H1 (cell line): ENCODE measurements at regions not wholly inside any gene's neighbourhood (a gene's known extent, or its start where the extent isn't known, plus 50 kb on each side); places are given as distances from the start of the nearest gene placed in this dataset.

ENCODE experiments used
- CTCF ChIA-PET: fragments of 300-600 bp; sonication (Branson Sonifier 250); formaldehyde crosslinking; loops from one replicate; lab custom pipeline; 2021; ENCODE audit not compliant: partially characterized antibody; lab: Charles Lee
- POLR2A ChIA-PET: fragments of 300-600 bp; sonication (Branson Sonifier 250); formaldehyde crosslinking; loops from one replicate; lab custom pipeline; 2021; ENCODE audit warnings: inconsistent platforms; ENCODE audit not compliant: partially characterized antibody; lab: Charles Lee
- DNase-seq, 2 experiments: peaks; one replicate each; pipeline versions ENCODE4 v3.0.0 to v3.0.0-alpha.2; 2010 to 2022; ENCODE audit warnings: low spot score in 2 of 2, low read depth in 1 of 2, mixed read lengths in 1 of 2
- FAIRE-seq: peaks from 2 replicates; lab custom pipeline; 2011; peaks lifted over from hg19 to GRCh38; lab: Jason Lieb, UNC
- H2AFZ ChIP-seq: 2 replicates; pipeline ENCODE4 v1.8.1; 2012; ENCODE audit warnings: low read length, inconsistent platforms
- H2AK5ac ChIP-seq: 2 replicates; pipeline ENCODE4 v1.6.1; 2013; ENCODE audit warnings: low read depth, low read length
- H2BK120ac ChIP-seq: replicated peaks from 2 replicates; pipeline ENCODE3; 2013; ENCODE audit warnings: low read depth, low read length, inconsistent platforms
- H2BK12ac ChIP-seq: 2 replicates; pipeline ENCODE4 v1.6.1; 2013; ENCODE audit warnings: low read depth, low read length
- H2BK15ac ChIP-seq: 2 replicates; pipeline ENCODE4 v1.6.1; 2013; ENCODE audit warnings: low read length
- H2BK20ac ChIP-seq: 2 replicates; pipeline ENCODE4 v1.6.1; 2013; ENCODE audit warnings: low read length
- H2BK5ac ChIP-seq: 2 replicates; pipeline ENCODE4 v1.6.1; 2013; ENCODE audit warnings: low read depth, low read length
- H3K14ac ChIP-seq: 2 replicates; pipeline ENCODE4 v1.6.1; 2013; ENCODE audit warnings: inconsistent platforms; ENCODE audit not compliant: insufficient read length
- H3K18ac ChIP-seq: 2 replicates; pipeline ENCODE4 v1.6.1; 2013; ENCODE audit warnings: low read length; ENCODE audit errors: extremely low read depth
- H3K23ac ChIP-seq: 2 replicates; pipeline ENCODE4 v1.6.1; 2013; ENCODE audit warnings: inconsistent platforms; ENCODE audit not compliant: insufficient read length
- H3K23me2 ChIP-seq: 2 replicates; pipeline ENCODE4 v1.6.1; 2013; ENCODE audit warnings: low read depth, low read length
- H3K27ac ChIP-seq: 2 replicates; pipeline ENCODE4 v1.6.1; 2011; ENCODE audit warnings: low read depth, low read length, inconsistent platforms
- H3K27me3 ChIP-seq, 4 experiments: replicated peaks in 1 of 4; 1 replicate in 1 of 4; 2 replicates in 3 of 4; pipeline versions ENCODE4 v1.6.1 to v1.8.1; 2011 to 2013; ENCODE audit warnings: low read length in 3 of 4, mild to moderate bottlenecking in 3 of 4, inconsistent platforms in 2 of 4, mixed read lengths in 2 of 4, moderate library complexity in 1 of 4; ENCODE audit not compliant: control insufficient read depth in 3 of 4, insufficient read depth in 3 of 4; ENCODE audit errors: extremely low read depth in 1 of 4
- H3K36me3 ChIP-seq, 4 experiments: 2 replicates each; pipeline versions ENCODE4 v1.6.1 to v1.8.1; 2011 to 2013; ENCODE audit warnings: mild to moderate bottlenecking in 4 of 4, low read length in 3 of 4, moderate library complexity in 2 of 4, control low read depth in 1 of 4, inconsistent platforms in 1 of 4; ENCODE audit not compliant: insufficient read depth in 4 of 4, control insufficient read depth in 2 of 4
- H3K4ac ChIP-seq: replicated peaks from 2 replicates; pipeline ENCODE3; 2013; ENCODE audit warnings: low read length, low read depth, mixed read lengths, inconsistent platforms; ENCODE audit not compliant: insufficient read length
- H3K4me1 ChIP-seq, 4 experiments: replicated peaks in 1 of 4; 1 replicate in 1 of 4; 2 replicates in 3 of 4; pipeline versions ENCODE4 v1.6.1 to v1.8.1; 2011 to 2013; ENCODE audit warnings: low read length in 3 of 4, inconsistent platforms in 2 of 4, mixed read lengths in 1 of 4; ENCODE audit not compliant: insufficient read depth in 4 of 4, control insufficient read depth in 3 of 4
- H3K4me2 ChIP-seq, 2 experiments: 2 replicates each; pipeline versions ENCODE4 v1.6.1 to v1.8.1; 2011 to 2013; ENCODE audit warnings: low read depth in 2 of 2, low read length in 2 of 2, control low read depth in 1 of 2, inconsistent platforms in 1 of 2, mild to moderate bottlenecking in 1 of 2; ENCODE audit not compliant: insufficient read depth in 1 of 2
- H3K4me3 ChIP-seq, 4 experiments: fragments of 200-600, 300-600 bp in 1 of 4; sonication (generic), shearing (Covaris generic), sonication (Bioruptor Twin) in 1 of 4; 2 replicates each; pipeline versions ENCODE4 v1.5.1 to v1.8.1; 2011 to 2016; ENCODE audit warnings: low read length in 4 of 4, low read depth in 3 of 4, control low read depth in 2 of 4, inconsistent platforms in 2 of 4, mild to moderate bottlenecking in 2 of 4, mixed read lengths in 1 of 4, moderate library complexity in 1 of 4; ENCODE audit not compliant: insufficient read depth in 2 of 4; ENCODE audit errors: extremely low read depth in 1 of 4
- H3K56ac ChIP-seq: replicated peaks from 2 replicates; pipeline ENCODE3; 2013; ENCODE audit warnings: low read depth, mild to moderate bottlenecking, mixed read lengths, low read length, inconsistent platforms; ENCODE audit not compliant: insufficient read length
- H3K79me1 ChIP-seq: 2 replicates; pipeline ENCODE4 v1.6.1; 2013; ENCODE audit warnings: low read depth, low read length, control low read depth
- H3K79me2 ChIP-seq, 2 experiments: 2 replicates each; pipeline versions ENCODE4 v1.6.1 to v1.8.1; 2012 to 2013; ENCODE audit warnings: low read length in 2 of 2, mild to moderate bottlenecking in 2 of 2, inconsistent platforms in 1 of 2; ENCODE audit not compliant: insufficient read depth in 2 of 2, control insufficient read depth in 1 of 2
- H3K9ac ChIP-seq, 4 experiments: replicated peaks in 1 of 4; 1 replicate in 1 of 4; 2 replicates in 3 of 4; pipeline versions ENCODE4 v1.6.1 to v1.8.1; 2011 to 2013; ENCODE audit warnings: low read depth in 3 of 4, low read length in 3 of 4, control low read depth in 2 of 4, mild to moderate bottlenecking in 2 of 4, moderate library complexity in 2 of 4, inconsistent platforms in 1 of 4; ENCODE audit errors: extremely low read depth in 1 of 4
- H3K9me3 ChIP-seq, 2 experiments: 2 replicates each; pipeline versions ENCODE4 v1.6.1 to v1.8.1; 2012 to 2013; ENCODE audit warnings: mild to moderate bottlenecking in 2 of 2, moderate library complexity in 2 of 2, control low read depth in 1 of 2, inconsistent platforms in 1 of 2, low read depth in 1 of 2, low read length in 1 of 2, mixed read lengths in 1 of 2; ENCODE audit not compliant: insufficient read depth in 2 of 2
- H4K20me1 ChIP-seq, 2 experiments: replicated peaks in 1 of 2; 2 replicates each; pipeline versions ENCODE3 to v1.8.1; 2011 to 2013; ENCODE audit warnings: inconsistent platforms in 2 of 2, low read length in 2 of 2, mild to moderate bottlenecking in 1 of 2; ENCODE audit not compliant: insufficient read depth in 2 of 2, control insufficient read depth in 1 of 2
- H4K5ac ChIP-seq: 2 replicates; pipeline ENCODE4 v1.6.1; 2013; ENCODE audit warnings: low read length, low read depth, mixed read lengths, inconsistent platforms; ENCODE audit not compliant: insufficient read length
- H4K8ac ChIP-seq: 2 replicates; pipeline ENCODE4 v1.8.0; 2013; ENCODE audit warnings: mild to moderate bottlenecking, moderate library complexity, low read length, inconsistent platforms; ENCODE audit not compliant: insufficient read depth; ENCODE audit errors: extremely low read depth
- H4K91ac ChIP-seq: replicated peaks from 2 replicates; pipeline ENCODE3; 2013; ENCODE audit warnings: low read length, mixed read lengths, inconsistent platforms; ENCODE audit not compliant: insufficient read length
- WGBS, 2 experiments: shearing (Covaris generic) in 1 of 2; methylation state at CpG; one replicate each; pipeline versions ENCODE4 v1.1.6 to v1.1.7; 2013 to 2015; ENCODE audit warnings: low lambda C conversion rate in 2 of 2, mixed read lengths in 2 of 2, inconsistent platforms in 1 of 2, low coverage in 1 of 2, missing lambda C conversion rate in 1 of 2; ENCODE audit not compliant: insufficient replicate concordance in 2 of 2, insufficient coverage in 1 of 2, insufficient read length in 1 of 2; ENCODE audit errors: extremely low coverage in 1 of 2, missing lambda C conversion rate in 1 of 2; 5-methylcytosine and 5-hydroxymethylcytosine counted together
- TF ChIP-seq, protein P1 (sequence below): IDR thresholded peaks from 2 replicates; pipeline ENCODE4 v1.6.1; 2012; ENCODE audit warnings: inconsistent platforms
- TF ChIP-seq, protein P2 (sequence below): IDR thresholded peaks from 2 replicates; pipeline ENCODE4 v1.6.1; 2012; ENCODE audit warnings: inconsistent platforms

DNA sequence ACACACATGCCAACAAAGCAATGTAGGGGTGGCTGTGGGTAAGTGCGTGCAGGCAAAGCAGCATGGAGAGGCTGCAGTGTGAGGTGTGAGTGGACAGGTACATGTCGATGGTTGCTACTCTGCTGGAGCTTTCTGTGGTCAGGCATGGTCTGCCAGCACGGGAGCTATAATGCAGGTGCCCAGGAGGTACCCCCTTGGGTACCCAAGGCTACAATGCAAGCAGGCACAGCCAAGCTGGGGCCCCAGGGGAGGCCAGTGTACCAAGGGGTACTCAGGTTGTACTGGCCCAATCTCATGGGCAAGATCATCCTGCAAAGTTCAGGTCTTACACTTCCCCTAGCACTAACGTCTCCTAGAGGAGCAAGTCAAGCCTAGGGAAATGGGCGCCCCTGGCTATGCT, 58.4 kb upstream of the IRAK1BP1 start:
- no peak overlapping the region for H3K18ac ChIP-seq
- CTCF ChIA-PET, result interaction anchor here (1.0 to 1.7 kb wide), 6 partner anchors 15 to 1091 kb away, joined by 3 to 8 read pairs (median 4); no protein-coding TSS in a partner anchor
- H3K36me3 ChIP-seq, result no peaks in the 10 kb centered on the region
- H3K23ac ChIP-seq, result no peak overlapping the region
- POLR2A ChIA-PET, result no interaction called here
- no peak overlapping the region for H4K5ac ChIP-seq
- H3K27me3 ChIP-seq, result no peaks in the 10 kb centered on the region
- no peak overlapping the region for H4K91ac ChIP-seq
- no peaks in the 10 kb centered on the region for H4K20me1 ChIP-seq
- H3K4me2 ChIP-seq, result no peak overlapping the region
- WGBS, 2 experiments, result 86% methylated on average over 5 of the region's 5 CpGs; no CpG with 5 or more reads in 1 of the 2 experiments
- H2AFZ ChIP-seq, result 0 out of 2 replicates have a peak overlapping the region, but pooled peaks have one; percentile 29
- H3K23me2 ChIP-seq, result no peaks in the 10 kb centered on the region
- no peak overlapping the region for H3K56ac ChIP-seq
- H2BK120ac ChIP-seq, result no peak overlapping the region
- H4K8ac ChIP-seq, result no peak overlapping the region
- H2BK12ac ChIP-seq, result no peak overlapping the region
- no peak overlapping the region for H3K27ac ChIP-seq
- FAIRE-seq, result no peak
- no peak overlapping the region for H3K4ac ChIP-seq
- no peak overlapping the region for H2BK20ac ChIP-seq
- H3K9me3 ChIP-seq, result no peaks in the 10 kb centered on the region
- no peak overlapping the region for H2BK5ac ChIP-seq
- H2AK5ac ChIP-seq, result no peak overlapping the region
- no peaks in the 10 kb centered on the region for H3K4me1 ChIP-seq
- no peak overlapping the region for H3K14ac ChIP-seq
- no peak overlapping the region for H3K9ac ChIP-seq
- no peaks in the 10 kb centered on the region for H3K79me2 ChIP-seq
- TF ChIP-seq, protein P1, sequence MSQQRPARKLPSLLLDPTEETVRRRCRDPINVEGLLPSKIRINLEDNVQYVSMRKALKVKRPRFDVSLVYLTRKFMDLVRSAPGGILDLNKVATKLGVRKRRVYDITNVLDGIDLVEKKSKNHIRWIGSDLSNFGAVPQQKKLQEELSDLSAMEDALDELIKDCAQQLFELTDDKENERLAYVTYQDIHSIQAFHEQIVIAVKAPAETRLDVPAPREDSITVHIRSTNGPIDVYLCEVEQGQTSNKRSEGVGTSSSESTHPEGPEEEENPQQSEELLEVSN, result no peak
- TF ChIP-seq, protein P2, sequence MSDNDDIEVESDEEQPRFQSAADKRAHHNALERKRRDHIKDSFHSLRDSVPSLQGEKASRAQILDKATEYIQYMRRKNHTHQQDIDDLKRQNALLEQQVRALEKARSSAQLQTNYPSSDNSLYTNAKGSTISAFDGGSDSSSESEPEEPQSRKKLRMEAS, result no peak
- H2BK15ac ChIP-seq, result no peak overlapping the region
- no peaks in the 10 kb centered on the region for H3K79me1 ChIP-seq
- no peak overlapping the region for H3K4me3 ChIP-seq
- DNase-seq, result no peak
